CD4-positive, alpha-beta memory T cell (primary cell): ENCODE measurements at regions not wholly inside any gene's neighbourhood (a gene's known extent, or its start where the extent isn't known, plus 50 kb on each side); places are given as distances from the start of the nearest gene placed in this dataset.

Source experiments
- CTCF ChIA-PET: fragments of 350-600 bp; sonication (Branson Sonifier 250); formaldehyde crosslinking; loops from one replicate; lab custom pipeline; 2021; ENCODE audit warnings: inconsistent platforms; ENCODE audit not compliant: partially characterized antibody; lab: Charles Lee
- POLR2A ChIA-PET: fragments of 350-600 bp; sonication (Branson Sonifier 250); formaldehyde crosslinking; loops from one replicate; lab custom pipeline; 2021; ENCODE audit not compliant: partially characterized antibody; lab: Charles Lee
- DNase-seq, 5 donors: peaks; one replicate each; pipeline versions ENCODE4 v3.0.0 to v3.0.0-alpha.2; 2020 to 2022; ENCODE audit warnings: mixed read lengths in 1 of 5
- H3K27ac ChIP-seq: one replicate; pipeline ENCODE4 v1.7.0; 2013; ENCODE audit warnings: low read depth, low read length
- H3K27me3 ChIP-seq: 2 replicates; pipeline ENCODE4 v1.7.0; 2013; ENCODE audit warnings: mild to moderate bottlenecking, low read length, moderate library complexity; ENCODE audit not compliant: insufficient read depth
- H3K36me3 ChIP-seq: 2 replicates; pipeline ENCODE4 v1.7.0; 2013; ENCODE audit warnings: mild to moderate bottlenecking, low read length, moderate library complexity; ENCODE audit not compliant: insufficient read depth
- H3K4me1 ChIP-seq: 2 replicates; pipeline ENCODE4 v1.7.0; 2013; ENCODE audit warnings: mild to moderate bottlenecking, low read length, moderate library complexity; ENCODE audit not compliant: insufficient read depth
- H3K4me3 ChIP-seq, 2 donors: one replicate each; pipeline ENCODE4 v1.7.0; 2013; ENCODE audit warnings: low read length in 2 of 2, mild to moderate bottlenecking in 1 of 2
- H3K9me3 ChIP-seq, 2 donors: one replicate each; pipeline ENCODE4 v1.7.0; 2013; ENCODE audit warnings: low read length in 2 of 2, control low read depth in 1 of 2; ENCODE audit not compliant: control insufficient read depth in 1 of 2
- H3K27ac Mint-ChIP-seq, 7 donors: one replicate each; pipeline ENCODE4 v1.8.0; 2020 to 2021; ENCODE audit warnings: mixed read lengths in 7 of 7, mild to moderate bottlenecking in 6 of 7, inconsistent platforms in 3 of 7, moderate library complexity in 3 of 7
- H3K27me3 Mint-ChIP-seq, 2 donors: one replicate each; pipeline ENCODE4 v1.8.0; 2020 to 2021; ENCODE audit warnings: mixed read lengths in 2 of 2
- H3K36me3 Mint-ChIP-seq, 2 donors: one replicate each; pipeline ENCODE4 v1.8.0; 2020 to 2021; ENCODE audit warnings: mixed read lengths in 2 of 2, inconsistent platforms in 1 of 2, mild to moderate bottlenecking in 1 of 2
- H3K4me1 Mint-ChIP-seq, 4 donors: one replicate each; pipeline ENCODE4 v1.8.0; 2020 to 2021; ENCODE audit warnings: mixed read lengths in 4 of 4, mild to moderate bottlenecking in 1 of 4
- H3K4me3 Mint-ChIP-seq, 8 donors: one replicate each; pipeline ENCODE4 v1.8.0; 2020 to 2021; ENCODE audit warnings: mixed read lengths in 8 of 8, mild to moderate bottlenecking in 7 of 8, moderate library complexity in 6 of 8, inconsistent platforms in 3 of 8
- H3K9me3 Mint-ChIP-seq, 8 donors: one replicate each; pipeline ENCODE4 v1.8.0; 2020 to 2021; ENCODE audit warnings: mixed read lengths in 8 of 8, mild to moderate bottlenecking in 5 of 8, inconsistent platforms in 3 of 8, moderate library complexity in 1 of 8
- intact Hi-C: fragments of 100-400 bp; cut with micrococcal nuclease; formaldehyde crosslinking; loops from one replicate; pipeline ENCODE4 v1.15.1; 2023

DNA sequence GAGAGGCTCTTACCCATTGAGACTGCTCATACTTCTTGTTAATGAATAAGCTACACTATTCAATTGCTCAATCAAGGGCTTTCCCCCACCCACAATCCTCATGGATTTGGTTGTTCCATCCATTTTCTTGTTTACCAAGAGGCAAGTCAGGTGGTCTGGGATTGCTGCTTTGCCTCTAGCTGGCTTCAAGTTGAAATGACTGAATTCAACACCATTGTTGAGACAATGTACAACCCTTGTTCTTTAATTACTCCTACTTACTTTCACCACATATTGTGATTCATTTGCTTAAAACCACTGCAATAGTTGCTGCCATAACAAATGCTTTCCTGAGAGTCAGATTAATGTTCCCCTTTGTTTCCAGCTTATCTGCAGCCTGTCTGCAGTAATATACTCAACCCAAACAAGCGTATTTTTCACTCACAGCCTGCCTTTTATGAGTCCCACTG, 532.2 kb downstream of the RIT2 start:
- H3K9me3 Mint-ChIP-seq = peaks cover 2 to 15% (median 4%) of the 10 kb centered on the region in 8 donors
- Histone ChIP-seq H3K4me3 (no peak overlapping the region), H3K36me3 (no peaks in the 10 kb centered on the region), H3K4me1 (no peaks in the 10 kb centered on the region), H3K27me3 (no peaks in the 10 kb centered on the region), H3K27ac (no peak overlapping the region), H3K9me3 (no peaks in the 10 kb centered on the region)
- no peaks in the 10 kb centered on the region for H3K27me3 Mint-ChIP-seq
- no peak for DNase-seq
- POLR2A ChIA-PET = no interaction called here
- H3K4me1 Mint-ChIP-seq = no peaks in the 10 kb centered on the region
- H3K36me3 Mint-ChIP-seq = no peaks in the 10 kb centered on the region
- CTCF ChIA-PET = no interaction called here
- H3K4me3 Mint-ChIP-seq = no peak overlapping the region
- H3K27ac Mint-ChIP-seq = peak overlapping the region in 1 of 7 donors; percentile 14
- intact Hi-C loops = no loop called here

DNA sequence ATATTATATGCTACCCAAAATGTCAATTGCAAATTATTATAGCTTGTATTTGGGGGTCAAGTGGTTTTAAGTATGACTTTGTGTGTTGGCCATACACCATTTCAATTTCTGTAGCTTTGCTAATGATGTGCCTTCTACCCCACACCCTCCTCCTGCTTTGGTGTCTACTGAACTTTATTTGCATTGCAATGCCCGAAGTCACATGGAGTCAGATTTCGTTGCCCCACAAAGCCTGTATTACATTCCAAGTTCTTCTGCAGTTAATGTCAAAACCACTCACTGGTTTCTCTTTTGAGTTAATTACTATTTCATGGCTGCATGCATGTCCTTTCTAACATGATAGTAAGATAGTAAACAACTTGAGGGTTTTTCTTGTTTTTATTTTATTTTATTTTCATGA, 528.9 kb downstream of the RIT2 start:
- ChIA-PET CTCF (no interaction called here), POLR2A (no interaction called here)
- Histone ChIP-seq H3K9me3 (no peaks in the 10 kb centered on the region), H3K27me3 (no peaks in the 10 kb centered on the region), H3K4me1 (no peaks in the 10 kb centered on the region), H3K36me3 (no peaks in the 10 kb centered on the region), H3K4me3 (no peak overlapping the region), H3K27ac (no peak overlapping the region)
- DNase-seq = no peak
- Mint-ChIP-seq H3K4me1 (no peaks in the 10 kb centered on the region), H3K27me3 (no peaks in the 10 kb centered on the region), H3K36me3 (no peaks in the 10 kb centered on the region), H3K9me3 (peaks cover 0 to 18% (median 6%) of the 10 kb centered on the region in 8 donors), H3K4me3 (no peak overlapping the region), H3K27ac (no peak overlapping the region)
- intact Hi-C loops = no loop called here

GRCh38 chr18:42588786-42589185, 526.7 kb downstream of the RIT2 start:
- DNase-seq = no peak
- Histone ChIP-seq H3K4me1 (no peaks in the 10 kb centered on the region), H3K9me3 (no peaks in the 10 kb centered on the region), H3K4me3 (no peak overlapping the region), H3K36me3 (no peaks in the 10 kb centered on the region), H3K27ac (no peak overlapping the region), H3K27me3 (no peaks in the 10 kb centered on the region)
- H3K27ac Mint-ChIP-seq = no peak overlapping the region
- H3K36me3 Mint-ChIP-seq = no peaks in the 10 kb centered on the region
- H3K27me3 Mint-ChIP-seq = no peaks in the 10 kb centered on the region
- ChIA-PET POLR2A (no interaction called here), CTCF (no interaction called here)
- no peak overlapping the region for H3K4me3 Mint-ChIP-seq
- H3K4me1 Mint-ChIP-seq = no peaks in the 10 kb centered on the region
- H3K9me3 Mint-ChIP-seq = peaks cover 0 to 26% (median 5%) of the 10 kb centered on the region in 8 donors
- intact Hi-C loops = no loop called here

- Mint-ChIP-seq H3K4me3 (no peak overlapping the region), H3K27me3 (no peaks in the 10 kb centered on the region), H3K4me1 (no peaks in the 10 kb centered on the region), H3K36me3 (no peaks in the 10 kb centered on the region), H3K9me3 (peaks cover 0 to 12% (median 4%) of the 10 kb centered on the region in 8 donors), H3K27ac (no peak overlapping the region)
- H3K27me3 ChIP-seq = no peaks in the 10 kb centered on the region
- intact Hi-C loops = no loop called here
- no peaks in the 10 kb centered on the region for H3K36me3 ChIP-seq
- no peak overlapping the region for H3K4me3 ChIP-seq
- POLR2A ChIA-PET = no interaction called here
- no peaks in the 10 kb centered on the region for H3K4me1 ChIP-seq
- CTCF ChIA-PET = no interaction called here
- no peak overlapping the region for H3K27ac ChIP-seq
- DNase-seq = no peak
- no peaks in the 10 kb centered on the region for H3K9me3 ChIP-seq
Observed at GRCh38 chr18:42604820-42605219, 510.7 kb downstream of the RIT2 start.

- Mint-ChIP-seq H3K4me3 (no peak overlapping the region), H3K27me3 (no peaks in the 10 kb centered on the region), H3K27ac (no peak overlapping the region), H3K4me1 (no peaks in the 10 kb centered on the region), H3K9me3 (peaks cover 2 to 13% (median 4%) of the 10 kb centered on the region in 8 donors), H3K36me3 (no peaks in the 10 kb centered on the region)
- ChIA-PET CTCF (no interaction called here), POLR2A (no interaction called here)
- H3K4me1 ChIP-seq = no peaks in the 10 kb centered on the region
- intact Hi-C loops = no loop called here
- H3K4me3 ChIP-seq = no peak overlapping the region
- H3K27ac ChIP-seq = no peak overlapping the region
- no peaks in the 10 kb centered on the region for H3K27me3 ChIP-seq
- no peak for DNase-seq
- H3K36me3 ChIP-seq = no peaks in the 10 kb centered on the region
- no peaks in the 10 kb centered on the region for H3K9me3 ChIP-seq
Observed at GRCh38 chr18:42606886-42607495, 508.5 kb downstream of the RIT2 start.

- no peaks in the 10 kb centered on the region for H3K9me3 ChIP-seq
- no peak overlapping the region for H3K4me3 ChIP-seq
- peaks cover 0 to 9% (median 4%) of the 10 kb centered on the region in 8 donors for H3K9me3 Mint-ChIP-seq
- no peak overlapping the region for H3K4me3 Mint-ChIP-seq
- no peaks in the 10 kb centered on the region for H3K4me1 Mint-ChIP-seq
- no peaks in the 10 kb centered on the region for H3K36me3 ChIP-seq
- H3K27ac Mint-ChIP-seq = no peak overlapping the region
- H3K27ac ChIP-seq = no peak overlapping the region
- CTCF ChIA-PET = no interaction called here
- no peak for DNase-seq
- H3K27me3 Mint-ChIP-seq = no peaks in the 10 kb centered on the region
- H3K36me3 Mint-ChIP-seq = no peaks in the 10 kb centered on the region
- POLR2A ChIA-PET = no interaction called here
- H3K4me1 ChIP-seq = no peaks in the 10 kb centered on the region
- H3K27me3 ChIP-seq = no peaks in the 10 kb centered on the region
- intact Hi-C loops = no loop called here
Observed at GRCh38 chr18:42611134-42611533, 504.4 kb downstream of the RIT2 start.

- Mint-ChIP-seq H3K27me3 (no peaks in the 10 kb centered on the region), H3K4me3 (no peak overlapping the region), H3K9me3 (peaks cover 2 to 15% (median 7%) of the 10 kb centered on the region in 8 donors), H3K36me3 (no peaks in the 10 kb centered on the region), H3K27ac (no peak overlapping the region), H3K4me1 (no peaks in the 10 kb centered on the region)
- Histone ChIP-seq H3K36me3 (no peaks in the 10 kb centered on the region), H3K4me3 (no peak overlapping the region), H3K9me3 (no peaks in the 10 kb centered on the region), H3K27ac (no peak overlapping the region), H3K4me1 (no peaks in the 10 kb centered on the region), H3K27me3 (no peaks in the 10 kb centered on the region)
- CTCF ChIA-PET = no interaction called here
- POLR2A ChIA-PET = no interaction called here
- intact Hi-C loops = no loop called here
- no peak for DNase-seq
Observed at GRCh38 chr18:42614619-42615293, 500.7 kb downstream of the RIT2 start.
